ENCODE measurements at regions not wholly inside any gene's neighbourhood (a gene's known extent, or its start where the extent isn't known, plus 50 kb on each side); places are given as distances from the start of the nearest gene placed in this dataset.

DNA sequence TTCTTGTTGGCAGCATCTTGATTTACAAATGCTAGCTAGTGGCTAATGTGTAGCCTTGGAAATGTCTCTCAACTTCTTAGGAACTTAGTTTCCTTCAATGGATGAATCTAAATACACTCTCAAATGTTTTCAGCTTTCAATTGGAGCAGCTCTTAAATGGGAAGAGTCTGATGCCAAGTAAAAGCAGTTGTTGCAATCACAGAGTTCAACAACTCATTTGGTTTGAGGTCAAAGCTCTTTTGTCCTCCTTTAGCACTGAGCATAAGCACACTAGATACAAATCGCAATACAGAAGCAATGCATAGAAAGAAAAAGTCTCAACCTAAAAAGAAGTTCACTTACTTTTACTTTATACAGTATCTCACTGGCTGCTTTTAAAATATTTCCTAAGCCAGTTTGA is 986.1 kb upstream of the FLRT2 start:
- no peak overlapping the region for H3K4me3 ChIP-seq
- WGBS, 2 donors = 86% methylated on average over 1 of the region's 1 CpG
- ATAC-seq (ENCODE audit: low FRiP score in 2 of 2) = no peak
- no peaks in the 10 kb centered on the region for H3K36me3 ChIP-seq
- H3K9me3 ChIP-seq = no peaks in the 10 kb centered on the region
- H3K4me1 ChIP-seq = no peaks in the 10 kb centered on the region
- DNase-seq = no peak
- no peak for TF ChIP-seq EP300 (IDR thresholded peaks at IDR 0.05)
- TF ChIP-seq, protein P1, sequence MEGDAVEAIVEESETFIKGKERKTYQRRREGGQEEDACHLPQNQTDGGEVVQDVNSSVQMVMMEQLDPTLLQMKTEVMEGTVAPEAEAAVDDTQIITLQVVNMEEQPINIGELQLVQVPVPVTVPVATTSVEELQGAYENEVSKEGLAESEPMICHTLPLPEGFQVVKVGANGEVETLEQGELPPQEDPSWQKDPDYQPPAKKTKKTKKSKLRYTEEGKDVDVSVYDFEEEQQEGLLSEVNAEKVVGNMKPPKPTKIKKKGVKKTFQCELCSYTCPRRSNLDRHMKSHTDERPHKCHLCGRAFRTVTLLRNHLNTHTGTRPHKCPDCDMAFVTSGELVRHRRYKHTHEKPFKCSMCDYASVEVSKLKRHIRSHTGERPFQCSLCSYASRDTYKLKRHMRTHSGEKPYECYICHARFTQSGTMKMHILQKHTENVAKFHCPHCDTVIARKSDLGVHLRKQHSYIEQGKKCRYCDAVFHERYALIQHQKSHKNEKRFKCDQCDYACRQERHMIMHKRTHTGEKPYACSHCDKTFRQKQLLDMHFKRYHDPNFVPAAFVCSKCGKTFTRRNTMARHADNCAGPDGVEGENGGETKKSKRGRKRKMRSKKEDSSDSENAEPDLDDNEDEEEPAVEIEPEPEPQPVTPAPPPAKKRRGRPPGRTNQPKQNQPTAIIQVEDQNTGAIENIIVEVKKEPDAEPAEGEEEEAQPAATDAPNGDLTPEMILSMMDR (IDR thresholded peaks at IDR 0.05) = no peak
- TF ChIP-seq POLR2AphosphoS5 (IDR thresholded peaks at IDR 0.05) = no peak
- TF ChIP-seq POLR2A (IDR thresholded peaks at IDR 0.05) = no peak
- H3K27me3 ChIP-seq = no peaks in the 10 kb centered on the region
- no peak overlapping the region for H3K27ac ChIP-seq

DNA sequence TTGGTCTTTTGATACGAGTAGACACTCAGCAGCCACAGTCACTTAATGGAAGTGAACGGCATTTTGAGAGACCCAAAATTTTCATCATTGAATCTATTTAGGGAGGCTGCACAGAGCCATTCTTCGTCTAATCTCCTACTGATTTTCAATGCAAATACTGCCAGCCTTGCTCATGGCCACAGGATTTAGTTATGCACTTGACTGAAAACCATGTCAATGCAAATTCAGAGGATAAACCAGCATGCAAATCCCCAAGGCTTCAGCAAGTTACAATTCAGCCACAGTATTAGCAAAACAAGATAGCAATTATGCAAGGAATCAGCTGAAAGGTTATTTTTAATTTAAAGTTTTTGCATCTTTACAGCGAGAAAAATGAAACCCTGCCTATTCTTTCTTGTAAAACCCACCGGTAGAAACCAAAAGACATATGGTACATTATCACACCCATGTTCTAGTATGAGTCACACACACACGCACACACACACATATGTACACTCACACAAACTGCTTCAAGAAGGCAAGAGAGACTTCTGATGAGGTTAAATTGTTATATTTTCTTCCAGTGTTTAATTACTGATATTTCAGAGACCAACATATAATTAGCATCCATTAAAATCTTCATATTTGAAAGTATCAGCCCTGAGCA is 985.3 kb upstream of the FLRT2 start:
- 69 to 75% methylated on average over 6 of the region's 6 CpGs for WGBS, 2 donors

DNA sequence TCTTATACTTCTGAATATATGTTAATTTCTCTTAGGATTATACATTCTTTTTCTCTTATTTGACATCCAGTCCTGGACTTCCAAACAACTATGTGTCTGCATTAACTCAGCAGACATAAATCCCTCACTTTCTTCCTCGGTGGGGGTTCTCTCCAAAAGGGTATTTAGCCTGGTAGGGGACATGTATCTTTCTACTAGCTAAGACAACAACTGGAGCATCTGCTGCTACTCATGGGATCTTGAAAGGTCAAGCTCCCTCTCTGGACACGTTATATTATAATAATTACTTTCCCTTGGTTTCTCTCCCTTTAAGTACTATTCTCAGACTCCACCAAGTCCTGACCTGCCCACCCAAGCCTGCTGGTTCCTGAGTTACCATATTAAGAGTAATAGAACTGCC is 983.7 kb upstream of the FLRT2 start:
- Histone ChIP-seq H3K4me3 (no peak overlapping the region), H3K27ac (no peak overlapping the region), H3K4me1 (no peaks in the 10 kb centered on the region), H3K9me3 (no peaks in the 10 kb centered on the region), H3K36me3 (no peaks in the 10 kb centered on the region), H3K27me3 (no peaks in the 10 kb centered on the region)
- WGBS, 2 donors = 70 to 84% methylated on average over 2 of the region's 2 CpGs
- ATAC-seq (ENCODE audit: low FRiP score in 2 of 2) (no peak), DNase-seq (no peak)
- TF ChIP-seq POLR2A (IDR thresholded peaks at IDR 0.05) (no peak), EP300 (IDR thresholded peaks at IDR 0.05) (no peak)

More for the DNA sequence above, 985.3 kb upstream of the FLRT2 start:
- H3K4me1 ChIP-seq = no peaks in the 10 kb centered on the region
- H3K4me3 ChIP-seq = no peak overlapping the region
- TF ChIP-seq POLR2A (IDR thresholded peaks at IDR 0.05) (no peak), EP300 (IDR thresholded peaks at IDR 0.05) (no peak), POLR2AphosphoS5 (IDR thresholded peaks at IDR 0.05) (no peak)
- TF ChIP-seq, protein P1 (IDR thresholded peaks at IDR 0.05) = no peak
- no peaks in the 10 kb centered on the region for H3K9me3 ChIP-seq
- no peaks in the 10 kb centered on the region for H3K36me3 ChIP-seq
- DNase-seq = no peak
- no peak for ATAC-seq (ENCODE audit: low FRiP score in 2 of 2)
- no peak overlapping the region for H3K27ac ChIP-seq
- no peaks in the 10 kb centered on the region for H3K27me3 ChIP-seq

DNA sequence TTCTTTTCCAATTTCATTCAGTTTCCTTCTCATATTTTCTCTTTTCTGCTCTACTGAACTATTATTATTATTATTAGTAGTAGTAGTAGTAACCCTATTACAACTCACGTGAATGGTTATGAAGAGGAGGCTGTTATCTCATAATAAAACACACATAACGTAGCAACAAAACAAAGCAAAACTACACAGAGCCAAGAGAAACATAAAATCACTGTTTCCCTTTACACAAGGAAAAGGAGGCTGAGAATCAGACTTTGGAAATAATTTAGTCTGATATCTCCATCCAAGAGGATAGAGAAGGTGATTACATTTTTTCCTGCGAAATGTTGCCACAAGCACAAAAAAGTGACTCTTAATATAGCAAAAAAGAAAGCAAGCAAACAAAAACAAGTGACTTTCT is 975.8 kb upstream of the FLRT2 start:
- WGBS, 2 donors = 83% methylated on average over 3 of the region's 3 CpGs
- no peak for TF ChIP-seq EP300 (IDR thresholded peaks at IDR 0.05)
- TF ChIP-seq, protein P1 (IDR thresholded peaks at IDR 0.05) = no peak
- no peak for TF ChIP-seq POLR2A (IDR thresholded peaks at IDR 0.05)
- no peak for TF ChIP-seq POLR2AphosphoS5 (IDR thresholded peaks at IDR 0.05)

DNA sequence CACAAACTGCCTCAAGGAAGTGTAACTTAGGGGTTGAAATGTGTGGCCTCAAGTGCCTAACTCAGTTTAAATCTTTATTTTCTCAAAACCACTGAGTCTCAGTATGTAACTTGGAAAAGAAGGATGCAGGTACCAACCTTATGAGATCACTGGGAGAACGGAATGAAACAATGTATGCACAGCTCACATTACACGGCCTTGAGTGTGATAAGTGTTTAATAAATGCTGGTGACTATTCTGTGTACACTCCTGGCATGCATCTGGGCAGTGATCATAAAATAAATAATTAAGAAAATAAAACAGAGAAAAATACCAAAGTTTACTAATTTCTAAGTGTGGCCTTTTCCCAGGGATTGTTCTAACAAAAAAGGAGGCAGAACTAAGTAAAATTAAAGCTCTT is 974.5 kb upstream of the FLRT2 start:
- TF ChIP-seq, protein P1 (IDR thresholded peaks at IDR 0.05) = no peak
- TF ChIP-seq EP300 (IDR thresholded peaks at IDR 0.05) = no peak
- TF ChIP-seq POLR2AphosphoS5 (IDR thresholded peaks at IDR 0.05) = no peak
- no peak for TF ChIP-seq POLR2A (IDR thresholded peaks at IDR 0.05)
- no peaks in the 10 kb centered on the region for H3K27me3 ChIP-seq
- no peaks in the 10 kb centered on the region for H3K4me1 ChIP-seq
- no peaks in the 10 kb centered on the region for H3K36me3 ChIP-seq
- no peak for ATAC-seq (ENCODE audit: low FRiP score in 2 of 2)
- no peak overlapping the region for H3K27ac ChIP-seq
- peaks cover 0 to 4% (median 0%) of the 10 kb centered on the region in 4 donors for H3K9me3 ChIP-seq
- H3K4me3 ChIP-seq = no peak overlapping the region
- DNase-seq = no peak
- WGBS, 2 donors = 51 to 75% methylated on average over 2 of the region's 2 CpGs

More for the DNA sequence above, 975.8 kb upstream of the FLRT2 start:
- Histone ChIP-seq H3K27ac (no peak overlapping the region), H3K4me3 (no peak overlapping the region), H3K27me3 (no peaks in the 10 kb centered on the region), H3K36me3 (no peaks in the 10 kb centered on the region), H3K9me3 (peaks cover 0 to 4% (median 0%) of the 10 kb centered on the region in 4 donors), H3K4me1 (no peaks in the 10 kb centered on the region)
- ATAC-seq (ENCODE audit: low FRiP score in 2 of 2) (no peak), DNase-seq (no peak)

Measured in upper lobe of left lung (tissue), 6 donors.